NT2/D1 (cell line): ENCODE measurements at regions not wholly inside any gene's neighbourhood (a gene's known extent, or its start where the extent isn't known, plus 50 kb on each side); places are given as distances from the start of the nearest gene placed in this dataset.

Experiments used
- SUZ12 ChIP-seq: IDR thresholded peaks from 2 replicates; pipeline ENCODE4 v1.6.1; 2011; ENCODE audit not compliant: insufficient read length, insufficient read depth; ENCODE audit errors: extremely low read depth
- YY1 ChIP-seq: IDR thresholded peaks from 2 replicates; pipeline ENCODE4 v1.6.1; 2011; ENCODE audit not compliant: insufficient read length, insufficient read depth
- ZNF274 ChIP-seq: IDR thresholded peaks from 2 replicates; pipeline ENCODE4 v1.6.1; 2011; ENCODE audit warnings: mild to moderate bottlenecking, low read depth, low read length

DNA sequence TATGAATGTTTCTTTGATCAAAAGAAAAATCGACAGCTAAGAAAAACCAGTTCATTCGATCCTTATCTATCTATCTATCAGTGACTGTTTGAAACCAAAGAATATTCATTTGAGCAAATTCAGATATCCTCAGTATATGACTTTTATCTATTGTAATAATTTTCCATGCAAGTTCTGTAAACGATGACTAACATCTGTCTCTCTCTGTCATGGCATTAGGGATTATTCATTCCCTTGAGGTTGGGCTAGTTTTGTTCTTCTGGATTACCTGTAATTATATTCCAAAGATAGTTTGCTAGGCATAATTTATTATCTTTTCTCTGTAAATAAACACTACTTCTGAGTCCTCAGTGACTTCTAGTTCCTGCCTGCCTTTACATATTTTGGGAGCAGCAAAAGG lies 497.7 kb upstream of the CDH11 start:
- TF ChIP-seq SUZ12, result no peak
- no peak for TF ChIP-seq YY1
- no peak for TF ChIP-seq ZNF274
